PFSK-1 (cell line): ENCODE measurements at regions not wholly inside any gene's neighbourhood (a gene's known extent, or its start where the extent isn't known, plus 50 kb on each side); places are given as distances from the start of the nearest gene placed in this dataset.

Experiments
- FOXP2 ChIP-seq: optimal IDR thresholded peaks from 2 replicates; pipeline ENCODE3; 2011; ENCODE audit warnings: borderline replicate concordance, control low read depth, inconsistent platforms; ENCODE audit not compliant: insufficient read depth; ENCODE audit errors: extremely low read length, extremely low read depth
- POLR2AphosphoS5 ChIP-seq: IDR thresholded peaks from 2 replicates; pipeline ENCODE4 v1.6.1; 2012; ENCODE audit warnings: low read depth, mild to moderate bottlenecking, control low read depth, low read length, moderate library complexity
- REST ChIP-seq, 2 experiments: IDR thresholded peaks; 2 replicates each; pipeline versions ENCODE4 v1.6.1 to v1.8.0; 2011 to 2012; ENCODE audit warnings: low read depth in 2 of 2, low read length in 2 of 2, control low read depth in 1 of 2, inconsistent platforms in 1 of 2, mild to moderate bottlenecking in 1 of 2, moderate library complexity in 1 of 2; ENCODE audit not compliant: insufficient read depth in 1 of 2
- SIN3A ChIP-seq: IDR thresholded peaks from 2 replicates; pipeline ENCODE4 v1.6.1; 2012; ENCODE audit warnings: mild to moderate bottlenecking, low read length, moderate library complexity, borderline replicate concordance; ENCODE audit not compliant: insufficient read depth
- TAF1 ChIP-seq: IDR thresholded peaks from 2 replicates; pipeline ENCODE4 v1.6.1; 2012; ENCODE audit warnings: low read length, control low read depth, borderline replicate concordance; ENCODE audit not compliant: insufficient read depth

- TF ChIP-seq POLR2AphosphoS5 (no peak), FOXP2 (no peak), TAF1 (no peak), REST (IDR thresholded peaks at IDR 0.05; ENCODE audit: insufficient read depth in 1 of 2, low read depth in 2 of 2, low read length in 2 of 2) (no peak), SIN3A (no peak)
Measured at GRCh38 chr2:2641541-2642410, 310.7 kb upstream of the MYT1L start.

GRCh38 chr2:2640818-2641217, 309.7 kb upstream of the MYT1L start:
- TF ChIP-seq SIN3A (no peak), TAF1 (no peak), FOXP2 (no peak), POLR2AphosphoS5 (no peak)

- TF ChIP-seq POLR2AphosphoS5 (no peak), FOXP2 (no peak), SIN3A (no peak), TAF1 (no peak), REST (IDR thresholded peaks at IDR 0.05; ENCODE audit: insufficient read depth in 1 of 2, low read depth in 2 of 2, low read length in 2 of 2) (no peak)
Measured at GRCh38 chr2:2640371-2640770, 309.3 kb upstream of the MYT1L start.

- TF ChIP-seq TAF1, result no peak
- no peak for TF ChIP-seq FOXP2
- TF ChIP-seq REST (IDR thresholded peaks at IDR 0.05; ENCODE audit: insufficient read depth in 1 of 2, low read depth in 2 of 2, low read length in 2 of 2), result no peak
- no peak for TF ChIP-seq POLR2AphosphoS5
- TF ChIP-seq SIN3A, result no peak
Measured at GRCh38 chr2:2639251-2640139, 308.4 kb upstream of the MYT1L start.

GRCh38 chr2:2638547-2639220, 307.6 kb upstream of the MYT1L start:
- TF ChIP-seq TAF1, result no peak
- no peak for TF ChIP-seq REST (IDR thresholded peaks at IDR 0.05; ENCODE audit: insufficient read depth in 1 of 2, low read depth in 2 of 2, low read length in 2 of 2)
- no peak for TF ChIP-seq FOXP2
- TF ChIP-seq SIN3A, result no peak
- no peak for TF ChIP-seq POLR2AphosphoS5
